ENCODE measurements at regions not wholly inside any gene's neighbourhood (a gene's known extent, or its start where the extent isn't known, plus 50 kb on each side); places are given as distances from the start of the nearest gene placed in this dataset.

- TF ChIP-seq CTCF (IDR thresholded peaks at IDR 0.05) (no peak), POLR2AphosphoS5 (IDR thresholded peaks at IDR 0.05) (no peak), POLR2A (IDR thresholded peaks at IDR 0.05) (no peak)
- no peak overlapping the region for H3K27ac ChIP-seq
- H3K4me3 ChIP-seq, result no peak overlapping the region
- WGBS, result 83% methylated on average over 1 of the region's 1 CpG
- DNase-seq (ENCODE audit: low spot score), result no peak
- H3K36me3 ChIP-seq, result no peaks in the 10 kb centered on the region
- intact Hi-C loops (cut with DNase I), result no loop called here
- H3K9me3 ChIP-seq, result no peaks in the 10 kb centered on the region
- H3K4me1 ChIP-seq (replicated peaks), result no peaks in the 10 kb centered on the region
- H3K27me3 ChIP-seq (replicated peaks; ENCODE audit: insufficient read depth), result no peaks in the 10 kb centered on the region
These were observed 522.0 kb upstream of the ATXN8OS start for GRCh38 chr13:69585656-69586055.

GRCh38 chr13:69580255-69580654, 527.4 kb upstream of the ATXN8OS start:
- Histone ChIP-seq H3K4me1 (replicated peaks) (no peaks in the 10 kb centered on the region), H3K4me3 (no peak overlapping the region), H3K27me3 (replicated peaks; ENCODE audit: insufficient read depth) (no peaks in the 10 kb centered on the region), H3K27ac (no peak overlapping the region), H3K9me3 (no peaks in the 10 kb centered on the region), H3K36me3 (no peaks in the 10 kb centered on the region)
- intact Hi-C loops (cut with DNase I), result no loop called here
- TF ChIP-seq POLR2AphosphoS5 (IDR thresholded peaks at IDR 0.05) (no peak), CTCF (IDR thresholded peaks at IDR 0.05) (no peak), POLR2A (IDR thresholded peaks at IDR 0.05) (no peak)
- WGBS, result 66% methylated on average over 3 of the region's 3 CpGs
- no peak for DNase-seq (ENCODE audit: low spot score)

GRCh38 chr13:69579351-69579750, 528.3 kb upstream of the ATXN8OS start:
- no peak for DNase-seq (ENCODE audit: low spot score)

GRCh38 chr13:69571606-69572323, 535.9 kb upstream of the ATXN8OS start:
- Histone ChIP-seq H3K4me1 (replicated peaks) (no peaks in the 10 kb centered on the region), H3K27ac (no peak overlapping the region), H3K27me3 (replicated peaks; ENCODE audit: insufficient read depth) (no peaks in the 10 kb centered on the region), H3K4me3 (no peak overlapping the region), H3K9me3 (no peaks in the 10 kb centered on the region), H3K36me3 (no peaks in the 10 kb centered on the region)
- no peak for DNase-seq (ENCODE audit: low spot score)
- 85% methylated on average over 1 of the region's 1 CpG for WGBS
- TF ChIP-seq POLR2AphosphoS5 (IDR thresholded peaks at IDR 0.05) (no peak), POLR2A (IDR thresholded peaks at IDR 0.05) (no peak), CTCF (IDR thresholded peaks at IDR 0.05) (no peak)
- intact Hi-C loops (cut with DNase I), result no loop called here

More at GRCh38 chr13:69579351-69579750, 528.3 kb upstream of the ATXN8OS start:
- Histone ChIP-seq H3K27ac (no peak overlapping the region), H3K27me3 (replicated peaks; ENCODE audit: insufficient read depth) (no peaks in the 10 kb centered on the region), H3K9me3 (no peaks in the 10 kb centered on the region), H3K4me3 (no peak overlapping the region), H3K36me3 (no peaks in the 10 kb centered on the region), H3K4me1 (replicated peaks) (no peaks in the 10 kb centered on the region)
- TF ChIP-seq POLR2AphosphoS5 (IDR thresholded peaks at IDR 0.05) (no peak), CTCF (IDR thresholded peaks at IDR 0.05) (no peak), POLR2A (IDR thresholded peaks at IDR 0.05) (no peak)
- intact Hi-C loops (cut with DNase I), result no loop called here

- H3K4me3 ChIP-seq, result no peak overlapping the region
- TF ChIP-seq CTCF (IDR thresholded peaks at IDR 0.05) (no peak), POLR2AphosphoS5 (IDR thresholded peaks at IDR 0.05) (no peak), POLR2A (IDR thresholded peaks at IDR 0.05) (no peak)
- no peak overlapping the region for H3K27ac ChIP-seq
- H3K9me3 ChIP-seq, result no peaks in the 10 kb centered on the region
- intact Hi-C loops (cut with DNase I), result no loop called here
- no peaks in the 10 kb centered on the region for H3K27me3 ChIP-seq (replicated peaks; ENCODE audit: insufficient read depth)
- H3K4me1 ChIP-seq (replicated peaks), result no peaks in the 10 kb centered on the region
- 94% methylated on average over 2 of the region's 2 CpGs for WGBS
- H3K36me3 ChIP-seq, result no peaks in the 10 kb centered on the region
- no peak for DNase-seq (ENCODE audit: low spot score)
These were observed 540.1 kb upstream of the ATXN8OS start for GRCh38 chr13:69567514-69567913.
